ENCODE measurements at regions not wholly inside any gene's neighbourhood (a gene's known extent, or its start where the extent isn't known, plus 50 kb on each side); places are given as distances from the start of the nearest gene placed in this dataset.

DNA sequence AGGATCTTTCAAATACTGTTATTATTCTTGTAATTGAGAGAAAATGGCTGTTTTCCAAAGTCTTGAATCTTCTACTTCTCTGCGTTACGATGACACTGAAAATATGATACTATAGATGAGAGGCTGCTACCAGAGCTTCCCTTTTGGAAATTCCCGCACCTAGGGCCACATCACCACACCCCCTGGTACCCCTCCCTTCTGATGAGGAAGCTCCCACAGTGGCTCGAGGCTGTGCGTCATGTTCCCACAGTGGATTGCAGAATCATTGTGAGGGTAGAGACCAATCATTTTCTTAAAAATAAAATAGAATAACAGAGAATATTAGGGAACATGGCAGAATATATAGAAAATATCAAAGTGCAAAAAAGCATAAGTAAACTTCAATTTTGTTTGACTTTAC, 268.9 kb upstream of the SMIM21 start:
- TF ChIP-seq, protein P1, sequence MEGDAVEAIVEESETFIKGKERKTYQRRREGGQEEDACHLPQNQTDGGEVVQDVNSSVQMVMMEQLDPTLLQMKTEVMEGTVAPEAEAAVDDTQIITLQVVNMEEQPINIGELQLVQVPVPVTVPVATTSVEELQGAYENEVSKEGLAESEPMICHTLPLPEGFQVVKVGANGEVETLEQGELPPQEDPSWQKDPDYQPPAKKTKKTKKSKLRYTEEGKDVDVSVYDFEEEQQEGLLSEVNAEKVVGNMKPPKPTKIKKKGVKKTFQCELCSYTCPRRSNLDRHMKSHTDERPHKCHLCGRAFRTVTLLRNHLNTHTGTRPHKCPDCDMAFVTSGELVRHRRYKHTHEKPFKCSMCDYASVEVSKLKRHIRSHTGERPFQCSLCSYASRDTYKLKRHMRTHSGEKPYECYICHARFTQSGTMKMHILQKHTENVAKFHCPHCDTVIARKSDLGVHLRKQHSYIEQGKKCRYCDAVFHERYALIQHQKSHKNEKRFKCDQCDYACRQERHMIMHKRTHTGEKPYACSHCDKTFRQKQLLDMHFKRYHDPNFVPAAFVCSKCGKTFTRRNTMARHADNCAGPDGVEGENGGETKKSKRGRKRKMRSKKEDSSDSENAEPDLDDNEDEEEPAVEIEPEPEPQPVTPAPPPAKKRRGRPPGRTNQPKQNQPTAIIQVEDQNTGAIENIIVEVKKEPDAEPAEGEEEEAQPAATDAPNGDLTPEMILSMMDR (conservative IDR thresholded peaks at IDR 0.05; ENCODE audit: low read depth in 2 of 2): no peak
- no peak for TF ChIP-seq POLR2AphosphoS5 (IDR thresholded peaks at IDR 0.05; ENCODE audit: low read depth)
- no peak for TF ChIP-seq ZNF331 (CRISPR knock-in tag; IDR thresholded peaks at IDR 0.05; ENCODE audit: low read depth)
- no peak for TF ChIP-seq NANOG (IDR thresholded peaks at IDR 0.05; ENCODE audit: borderline replicate concordance)

All from GM23338 (cell line).